HUES6 (cell line): ENCODE measurements at regions not wholly inside any gene's neighbourhood (a gene's known extent, or its start where the extent isn't known, plus 50 kb on each side); places are given as distances from the start of the nearest gene placed in this dataset.
"Not testable (repeated sequence)": the region's sequence is repeated elsewhere in the genome, so short reads cannot be mapped to it uniquely, and the experiment has no call there.

Experiments used
- H3K27ac ChIP-seq: 2 replicates; pipeline ENCODE4 v1.7.0; 2013; ENCODE audit warnings: low read depth, mild to moderate bottlenecking, low read length, inconsistent platforms
- H3K27me3 ChIP-seq: 2 replicates; pipeline ENCODE4 v1.6.1; 2013; ENCODE audit warnings: low read length; ENCODE audit not compliant: control insufficient read depth, insufficient read depth
- H3K36me3 ChIP-seq: 2 replicates; pipeline ENCODE4 v1.6.1; 2013; ENCODE audit warnings: low read length; ENCODE audit not compliant: control insufficient read depth, insufficient read depth
- H3K4me1 ChIP-seq: 2 replicates; pipeline ENCODE4 v1.6.1; 2013; ENCODE audit warnings: low read length; ENCODE audit not compliant: control insufficient read depth, insufficient read depth
- H3K4me3 ChIP-seq: 2 replicates; pipeline ENCODE4 v1.5.1; 2013; ENCODE audit warnings: low read depth, low read length
- H3K9ac ChIP-seq: one replicate; pipeline ENCODE4 v1.6.1; 2013; ENCODE audit warnings: mild to moderate bottlenecking, low read length
- H3K9me3 ChIP-seq: 2 replicates; pipeline ENCODE4 v1.6.1; 2013; ENCODE audit warnings: low read depth, low read length; ENCODE audit not compliant: control insufficient read depth, insufficient read depth

GRCh38 chr17:5929721-5930120 is 140.5 kb upstream of the WSCD1 start:
- Histone ChIP-seq H3K36me3 (no peaks in the 10 kb centered on the region), H3K9ac (no peak overlapping the region), H3K27ac (no peak overlapping the region), H3K4me1 (no peaks in the 10 kb centered on the region; the same call in 1 of the 2 replicates), H3K9me3 (no peaks in the 10 kb centered on the region), H3K27me3 (no peaks in the 10 kb centered on the region), H3K4me3 (no peak overlapping the region)

- not testable (repeated sequence) for H3K4me3 ChIP-seq, H3K27me3 ChIP-seq, H3K9me3 ChIP-seq, H3K27ac ChIP-seq, H3K36me3 ChIP-seq, H3K4me1 ChIP-seq, H3K9ac ChIP-seq
Observed at GRCh38 chr17:5930555-5930954, 139.6 kb upstream of the WSCD1 start.

GRCh38 chr17:5931616-5932015 is 138.6 kb upstream of the WSCD1 start:
- no peak overlapping the region for H3K4me3 ChIP-seq
- no peaks in the 10 kb centered on the region for H3K27me3 ChIP-seq
- H3K4me1 ChIP-seq: no peaks in the 10 kb centered on the region; the same call in 1 of the 2 replicates
- no peak overlapping the region for H3K9ac ChIP-seq
- H3K36me3 ChIP-seq: no peaks in the 10 kb centered on the region
- H3K27ac ChIP-seq: no peak overlapping the region
- 0 out of 2 replicates have a peak, but pooled peaks cover 2% of the 10 kb centered on the region for H3K9me3 ChIP-seq

GRCh38 chr17:5933430-5933829 is 136.7 kb upstream of the WSCD1 start:
- H3K27me3 ChIP-seq: no peaks in the 10 kb centered on the region
- H3K9ac ChIP-seq: no peak overlapping the region

GRCh38 chr17:5941258-5941657 is 128.9 kb upstream of the WSCD1 start:
- peaks cover 11% of the 10 kb centered on the region for H3K9me3 ChIP-seq

More at GRCh38 chr17:5933430-5933829, 136.7 kb upstream of the WSCD1 start:
- H3K36me3 ChIP-seq: no peaks in the 10 kb centered on the region
- H3K9me3 ChIP-seq: 0 out of 2 replicates have a peak, but pooled peaks cover 2% of the 10 kb centered on the region
- no peak overlapping the region for H3K4me3 ChIP-seq
- no peak overlapping the region for H3K27ac ChIP-seq
- H3K4me1 ChIP-seq: no peaks in the 10 kb centered on the region; the same call in 1 of the 2 replicates

GRCh38 chr17:5942687-5943086 is 127.5 kb upstream of the WSCD1 start:
- Histone ChIP-seq H3K27me3 (no peaks in the 10 kb centered on the region), H3K4me3 (no peak overlapping the region), H3K4me1 (no peaks in the 10 kb centered on the region), H3K9me3 (peaks cover 16% of the 10 kb centered on the region), H3K9ac (no peak overlapping the region), H3K36me3 (no peaks in the 10 kb centered on the region), H3K27ac (no peak overlapping the region)

More at GRCh38 chr17:5941258-5941657, 128.9 kb upstream of the WSCD1 start:
- no peaks in the 10 kb centered on the region for H3K4me1 ChIP-seq
- no peak overlapping the region for H3K9ac ChIP-seq
- H3K4me3 ChIP-seq: no peak overlapping the region
- H3K27ac ChIP-seq: no peak overlapping the region
- H3K27me3 ChIP-seq: no peaks in the 10 kb centered on the region
- no peaks in the 10 kb centered on the region for H3K36me3 ChIP-seq

- Histone ChIP-seq H3K36me3 (no peaks in the 10 kb centered on the region), H3K4me1 (no peaks in the 10 kb centered on the region), H3K27ac (no peak overlapping the region), H3K4me3 (no peak overlapping the region), H3K9me3 (peaks cover 16% of the 10 kb centered on the region), H3K9ac (peak overlapping the region; percentile 55), H3K27me3 (no peaks in the 10 kb centered on the region)
Observed at GRCh38 chr17:5943232-5943631, 126.9 kb upstream of the WSCD1 start.

- Histone ChIP-seq H3K4me1 (no peaks in the 10 kb centered on the region), H3K27me3 (no peaks in the 10 kb centered on the region), H3K4me3 (no peak overlapping the region), H3K27ac (no peak overlapping the region), H3K9ac (no peak overlapping the region), H3K9me3 (peaks cover 16% of the 10 kb centered on the region), H3K36me3 (no peaks in the 10 kb centered on the region)
Observed at GRCh38 chr17:5943982-5944381, 126.2 kb upstream of the WSCD1 start.

GRCh38 chr17:5947701-5948180 is 122.4 kb upstream of the WSCD1 start:
- Histone ChIP-seq H3K36me3 (no peaks in the 10 kb centered on the region), H3K4me3 (no peak overlapping the region), H3K9ac (no peak overlapping the region), H3K27ac (no peak overlapping the region), H3K9me3 (peaks cover 16% of the 10 kb centered on the region), H3K4me1 (no peaks in the 10 kb centered on the region), H3K27me3 (no peaks in the 10 kb centered on the region)

GRCh38 chr17:5948811-5949210 is 121.4 kb upstream of the WSCD1 start:
- no peak overlapping the region for H3K4me3 ChIP-seq
- H3K9ac ChIP-seq: no peak overlapping the region
- H3K27me3 ChIP-seq: no peaks in the 10 kb centered on the region
- H3K4me1 ChIP-seq: no peaks in the 10 kb centered on the region
- H3K9me3 ChIP-seq: peaks cover 16% of the 10 kb centered on the region
- no peak overlapping the region for H3K27ac ChIP-seq
- H3K36me3 ChIP-seq: no peaks in the 10 kb centered on the region

- Histone ChIP-seq H3K9me3 (peaks cover 18% of the 10 kb centered on the region), H3K4me1 (no peaks in the 10 kb centered on the region), H3K36me3 (no peaks in the 10 kb centered on the region), H3K9ac (no peak overlapping the region), H3K27ac (no peak overlapping the region), H3K4me3 (no peak overlapping the region), H3K27me3 (no peaks in the 10 kb centered on the region)
Observed at GRCh38 chr17:5950878-5951277, 119.3 kb upstream of the WSCD1 start.

GRCh38 chr17:5951912-5952311 is 118.3 kb upstream of the WSCD1 start:
- no peak overlapping the region for H3K9ac ChIP-seq
- no peaks in the 10 kb centered on the region for H3K36me3 ChIP-seq
- H3K27ac ChIP-seq: no peak overlapping the region
- H3K4me1 ChIP-seq: no peaks in the 10 kb centered on the region
- H3K9me3 ChIP-seq: peaks cover 21% of the 10 kb centered on the region
- no peak overlapping the region for H3K4me3 ChIP-seq
- no peaks in the 10 kb centered on the region for H3K27me3 ChIP-seq
